HL-60 (cell line): ENCODE measurements at regions not wholly inside any gene's neighbourhood (a gene's known extent, or its start where the extent isn't known, plus 50 kb on each side); places are given as distances from the start of the nearest gene placed in this dataset.

Experiments
- DNase-seq, 2 experiments: peaks; one replicate each; pipeline ENCODE4 v3.0.0-alpha.2; 2010 to 2020; ENCODE audit warnings: low read depth in 1 of 2, low spot score in 1 of 2
- H3K27ac ChIP-seq: fragments of 250-450 bp; sonication (Bioruptor Pico); replicated peaks from 2 replicates; pipeline ENCODE4 v1.5.1; 2020; ENCODE audit warnings: mild to moderate bottlenecking, moderate library complexity
- H3K27me3 ChIP-seq: fragments of 250-450 bp; sonication (Bioruptor Pico); 2 replicates; pipeline ENCODE4 v1.5.1; 2021; ENCODE audit warnings: mild to moderate bottlenecking, moderate library complexity; ENCODE audit not compliant: insufficient read depth, poor library complexity, severe bottlenecking
- H3K4me3 ChIP-seq: replicated peaks from 2 replicates; pipeline ENCODE4 v1.5.1; 2011; ENCODE audit warnings: mild to moderate bottlenecking, control low read depth, low read length; ENCODE audit not compliant: insufficient read depth
- GABPA ChIP-seq: IDR thresholded peaks from 2 replicates; pipeline ENCODE4 v1.6.1; 2012; ENCODE audit warnings: low read depth
- POLR2AphosphoS5 ChIP-seq: IDR thresholded peaks from 2 replicates; pipeline ENCODE4 v1.6.1; 2012; ENCODE audit warnings: low read depth
- SPI1 ChIP-seq: IDR thresholded peaks from 2 replicates; pipeline ENCODE4 v1.6.1; 2012; ENCODE audit warnings: low read depth, mild to moderate bottlenecking, borderline replicate concordance
- TF ChIP-seq, protein P1 (sequence below): IDR thresholded peaks from one replicate; pipeline ENCODE4 v1.5.1; 2011; ENCODE audit warnings: low read length, control low read depth, inconsistent platforms; ENCODE audit not compliant: insufficient read depth
- TF ChIP-seq, protein P2 (sequence below): IDR thresholded peaks from 2 replicates; pipeline ENCODE4 v1.6.1; 2012; ENCODE audit warnings: low read depth; ENCODE audit not compliant: insufficient replicate concordance

DNA sequence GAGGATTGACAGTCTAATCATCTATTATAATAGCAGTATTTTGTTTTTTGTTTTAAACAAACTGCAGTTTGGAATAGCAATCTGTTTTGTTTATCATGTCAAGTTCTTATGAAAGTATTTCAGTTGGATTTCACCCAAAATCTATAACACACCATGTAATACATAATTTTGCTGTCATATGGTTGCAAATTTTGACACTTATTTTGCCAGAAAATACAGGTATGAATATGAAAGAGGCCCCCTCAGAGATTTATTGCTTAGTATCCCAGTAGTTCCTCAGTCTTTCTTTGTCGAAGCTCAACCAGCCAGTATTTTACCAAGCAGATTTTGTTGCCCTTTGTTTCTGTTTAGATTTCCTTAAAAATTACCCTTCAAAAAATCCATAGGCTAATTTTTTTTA, 317.5 kb upstream of the CXADR start:
- DNase-seq, result no peak
- Histone ChIP-seq H3K27ac (no peak overlapping the region), H3K4me3 (no peak overlapping the region), H3K27me3 (no peaks in the 10 kb centered on the region)
- TF ChIP-seq, protein P1, sequence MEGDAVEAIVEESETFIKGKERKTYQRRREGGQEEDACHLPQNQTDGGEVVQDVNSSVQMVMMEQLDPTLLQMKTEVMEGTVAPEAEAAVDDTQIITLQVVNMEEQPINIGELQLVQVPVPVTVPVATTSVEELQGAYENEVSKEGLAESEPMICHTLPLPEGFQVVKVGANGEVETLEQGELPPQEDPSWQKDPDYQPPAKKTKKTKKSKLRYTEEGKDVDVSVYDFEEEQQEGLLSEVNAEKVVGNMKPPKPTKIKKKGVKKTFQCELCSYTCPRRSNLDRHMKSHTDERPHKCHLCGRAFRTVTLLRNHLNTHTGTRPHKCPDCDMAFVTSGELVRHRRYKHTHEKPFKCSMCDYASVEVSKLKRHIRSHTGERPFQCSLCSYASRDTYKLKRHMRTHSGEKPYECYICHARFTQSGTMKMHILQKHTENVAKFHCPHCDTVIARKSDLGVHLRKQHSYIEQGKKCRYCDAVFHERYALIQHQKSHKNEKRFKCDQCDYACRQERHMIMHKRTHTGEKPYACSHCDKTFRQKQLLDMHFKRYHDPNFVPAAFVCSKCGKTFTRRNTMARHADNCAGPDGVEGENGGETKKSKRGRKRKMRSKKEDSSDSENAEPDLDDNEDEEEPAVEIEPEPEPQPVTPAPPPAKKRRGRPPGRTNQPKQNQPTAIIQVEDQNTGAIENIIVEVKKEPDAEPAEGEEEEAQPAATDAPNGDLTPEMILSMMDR, result no peak
- TF ChIP-seq, protein P2, sequence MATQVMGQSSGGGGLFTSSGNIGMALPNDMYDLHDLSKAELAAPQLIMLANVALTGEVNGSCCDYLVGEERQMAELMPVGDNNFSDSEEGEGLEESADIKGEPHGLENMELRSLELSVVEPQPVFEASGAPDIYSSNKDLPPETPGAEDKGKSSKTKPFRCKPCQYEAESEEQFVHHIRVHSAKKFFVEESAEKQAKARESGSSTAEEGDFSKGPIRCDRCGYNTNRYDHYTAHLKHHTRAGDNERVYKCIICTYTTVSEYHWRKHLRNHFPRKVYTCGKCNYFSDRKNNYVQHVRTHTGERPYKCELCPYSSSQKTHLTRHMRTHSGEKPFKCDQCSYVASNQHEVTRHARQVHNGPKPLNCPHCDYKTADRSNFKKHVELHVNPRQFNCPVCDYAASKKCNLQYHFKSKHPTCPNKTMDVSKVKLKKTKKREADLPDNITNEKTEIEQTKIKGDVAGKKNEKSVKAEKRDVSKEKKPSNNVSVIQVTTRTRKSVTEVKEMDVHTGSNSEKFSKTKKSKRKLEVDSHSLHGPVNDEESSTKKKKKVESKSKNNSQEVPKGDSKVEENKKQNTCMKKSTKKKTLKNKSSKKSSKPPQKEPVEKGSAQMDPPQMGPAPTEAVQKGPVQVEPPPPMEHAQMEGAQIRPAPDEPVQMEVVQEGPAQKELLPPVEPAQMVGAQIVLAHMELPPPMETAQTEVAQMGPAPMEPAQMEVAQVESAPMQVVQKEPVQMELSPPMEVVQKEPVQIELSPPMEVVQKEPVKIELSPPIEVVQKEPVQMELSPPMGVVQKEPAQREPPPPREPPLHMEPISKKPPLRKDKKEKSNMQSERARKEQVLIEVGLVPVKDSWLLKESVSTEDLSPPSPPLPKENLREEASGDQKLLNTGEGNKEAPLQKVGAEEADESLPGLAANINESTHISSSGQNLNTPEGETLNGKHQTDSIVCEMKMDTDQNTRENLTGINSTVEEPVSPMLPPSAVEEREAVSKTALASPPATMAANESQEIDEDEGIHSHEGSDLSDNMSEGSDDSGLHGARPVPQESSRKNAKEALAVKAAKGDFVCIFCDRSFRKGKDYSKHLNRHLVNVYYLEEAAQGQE, result no peak
- no peak for TF ChIP-seq POLR2AphosphoS5
- no peak for TF ChIP-seq GABPA
- TF ChIP-seq SPI1, result no peak

DNA sequence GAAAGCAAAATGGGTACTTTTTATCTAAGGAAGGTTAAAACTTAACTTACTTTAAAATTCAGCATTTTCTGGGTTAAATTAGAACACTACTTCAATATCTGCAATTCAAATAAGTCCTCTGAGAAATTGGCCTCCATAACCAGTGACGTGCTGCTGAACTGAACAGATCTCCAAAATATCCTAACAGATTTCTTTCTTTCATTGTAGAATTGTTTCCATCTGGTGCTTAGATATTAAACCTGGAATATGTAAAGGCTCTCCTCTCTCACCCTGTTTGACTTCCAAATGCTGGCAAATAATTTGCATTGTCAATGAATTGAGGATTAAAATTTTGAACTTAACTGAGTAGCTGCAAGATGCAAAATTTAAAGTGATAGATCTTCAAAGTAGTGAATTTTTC, 316.9 kb upstream of the CXADR start:
- Histone ChIP-seq H3K27me3 (no peaks in the 10 kb centered on the region), H3K4me3 (no peak overlapping the region), H3K27ac (no peak overlapping the region)
- TF ChIP-seq POLR2AphosphoS5, result no peak
- no peak for TF ChIP-seq GABPA
- no peak for TF ChIP-seq SPI1
- TF ChIP-seq, protein P1, result no peak
- TF ChIP-seq, protein P2, result no peak
- DNase-seq, result no peak

DNA sequence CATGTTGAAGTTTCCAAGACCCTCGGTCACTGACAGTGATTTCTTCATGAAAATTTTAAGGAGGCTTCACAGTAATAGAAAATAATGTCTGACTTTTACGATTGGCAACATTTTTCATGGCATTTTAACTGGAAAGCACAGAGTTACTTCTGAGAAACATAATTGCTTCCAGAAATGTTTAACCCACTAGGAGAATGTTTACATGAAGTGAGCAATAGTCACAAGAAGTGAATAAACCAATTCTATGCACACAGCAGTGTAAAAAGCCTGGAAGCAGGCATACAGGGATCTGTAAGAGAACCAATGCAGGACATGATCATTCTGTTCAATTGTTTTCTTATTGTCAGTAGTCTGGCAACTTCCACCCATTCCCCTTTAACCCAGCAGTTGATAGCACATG, 316.2 kb upstream of the CXADR start:
- DNase-seq, result no peak
- Histone ChIP-seq H3K27ac (no peak overlapping the region), H3K4me3 (no peak overlapping the region), H3K27me3 (no peaks in the 10 kb centered on the region)
- TF ChIP-seq, protein P1, result no peak
- TF ChIP-seq GABPA, result no peak

DNA sequence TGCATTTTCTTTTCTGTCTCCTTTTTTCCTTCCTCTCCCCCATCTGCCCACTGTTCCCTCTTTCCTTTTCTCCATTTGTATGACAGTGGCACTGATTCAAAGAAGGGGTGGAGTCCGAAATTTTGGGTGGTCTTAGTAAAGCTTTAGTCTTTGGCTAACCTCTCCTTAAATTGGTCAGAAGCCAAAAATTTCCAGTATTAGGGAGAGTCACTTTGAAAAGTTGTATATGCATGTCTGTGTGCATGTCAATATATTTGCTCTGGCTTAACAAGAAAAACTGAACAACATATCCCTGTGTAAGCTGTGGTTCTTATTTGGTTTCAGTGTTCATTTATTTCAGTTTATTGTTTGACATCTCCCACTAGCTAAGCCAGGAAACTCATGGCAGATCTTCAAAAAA, 314.8 kb upstream of the CXADR start:
- Histone ChIP-seq H3K4me3 (no peak overlapping the region), H3K27me3 (no peaks in the 10 kb centered on the region), H3K27ac (no peak overlapping the region)
- TF ChIP-seq POLR2AphosphoS5 (no peak), GABPA (no peak), SPI1 (no peak)
- TF ChIP-seq, protein P1, result no peak
- TF ChIP-seq, protein P2, result no peak
- no peak for DNase-seq
